ENCODE measurements at regions not wholly inside any gene's neighbourhood (a gene's known extent, or its start where the extent isn't known, plus 50 kb on each side); places are given as distances from the start of the nearest gene placed in this dataset.

DNA sequence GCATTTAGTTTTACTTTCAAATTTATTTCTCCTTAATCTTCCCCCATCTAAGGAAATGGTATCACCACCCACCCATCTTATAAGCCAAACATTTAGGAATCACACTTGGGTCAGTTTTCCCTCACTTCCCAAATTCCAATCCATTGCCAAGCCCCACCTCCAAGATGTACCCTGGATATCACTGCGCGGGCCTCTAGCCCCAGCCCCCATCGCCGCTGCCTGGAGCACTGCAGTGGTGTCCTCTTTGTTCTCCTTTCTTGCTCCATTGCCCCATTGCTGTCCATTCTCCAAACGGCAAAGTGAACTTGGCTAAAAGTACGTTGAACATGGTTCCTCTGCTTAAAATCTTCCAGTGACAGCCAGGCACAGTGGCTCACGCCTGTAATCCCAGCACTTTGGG is 267.8 kb downstream of the SHOX2 start:
- Histone ChIP-seq H2BK20ac (ENCODE audit: low read length) (no peak overlapping the region), H3K79me1 (ENCODE audit: low read depth, low read length) (no peaks in the 10 kb centered on the region), H3K79me2 (ENCODE audit: control insufficient read depth in 1 of 2, insufficient read depth in 2 of 2, low read length in 2 of 2) (no peaks in the 10 kb centered on the region), H4K91ac (replicated peaks; ENCODE audit: insufficient read length, low read length) (no peak overlapping the region), H4K5ac (ENCODE audit: insufficient read length, low read depth, low read length) (no peak overlapping the region), H3K4me2 (ENCODE audit: insufficient read depth in 1 of 2, low read depth in 2 of 2, low read length in 2 of 2) (no peak overlapping the region), H3K14ac (ENCODE audit: insufficient read length) (no peak overlapping the region), H2AK5ac (ENCODE audit: low read depth, low read length) (no peak overlapping the region), H3K23me2 (ENCODE audit: low read depth, low read length) (no peaks in the 10 kb centered on the region), H3K56ac (replicated peaks; ENCODE audit: insufficient read length, low read depth, low read length) (no peak overlapping the region), H4K8ac (ENCODE audit: extremely low read depth, insufficient read depth, low read length) (no peak overlapping the region), H3K27ac (ENCODE audit: low read depth, low read length) (no peak overlapping the region), H3K36me3 (ENCODE audit: control insufficient read depth in 2 of 4, insufficient read depth in 4 of 4, low read length in 3 of 4) (no peaks in the 10 kb centered on the region), H2BK120ac (replicated peaks; ENCODE audit: low read depth, low read length) (no peak overlapping the region), H3K23ac (ENCODE audit: insufficient read length) (no peak overlapping the region), H3K4me1 (replicated peaks in 1 of 4; ENCODE audit: control insufficient read depth in 3 of 4, insufficient read depth in 4 of 4, low read length in 3 of 4) (no peaks in the 10 kb centered on the region), H3K18ac (ENCODE audit: extremely low read depth, low read length) (no peak overlapping the region), H2AFZ (ENCODE audit: low read length) (no peak overlapping the region), H3K9ac (replicated peaks in 1 of 4; ENCODE audit: extremely low read depth in 1 of 4, low read depth in 3 of 4, low read length in 3 of 4) (no peak overlapping the region), H2BK5ac (ENCODE audit: low read depth, low read length) (no peak overlapping the region), H4K20me1 (replicated peaks in 1 of 2; ENCODE audit: control insufficient read depth in 1 of 2, insufficient read depth in 2 of 2, low read length in 2 of 2) (peaks cover 0 to 1% of the 10 kb centered on the region in 2 experiments), H3K4me3 (ENCODE audit: extremely low read depth in 1 of 4, insufficient read depth in 2 of 4, low read depth in 3 of 4, low read length in 4 of 4) (no peak overlapping the region), H3K4ac (replicated peaks; ENCODE audit: insufficient read length, low read depth, low read length) (no peak overlapping the region), H2BK15ac (ENCODE audit: low read length) (no peak overlapping the region), H2BK12ac (ENCODE audit: low read depth, low read length) (no peak overlapping the region), H3K9me3 (ENCODE audit: insufficient read depth in 2 of 2, low read depth in 1 of 2, low read length in 1 of 2) (no peaks in the 10 kb centered on the region), H3K27me3 (replicated peaks in 1 of 4; ENCODE audit: control insufficient read depth in 3 of 4, extremely low read depth in 1 of 4, insufficient read depth in 3 of 4, low read length in 3 of 4) (no peaks in the 10 kb centered on the region)
- no peak for FAIRE-seq
- CTCF ChIA-PET (ENCODE audit: partially characterized antibody) = interaction anchor here (1.3 kb wide), 1 partner anchor 27 kb away, joined by 4 read pairs; no protein-coding TSS in a partner anchor
- POLR2A ChIA-PET (ENCODE audit: partially characterized antibody) = no interaction called here
- no peak for DNase-seq (ENCODE audit: low read depth in 1 of 2, low spot score in 2 of 2)
- 91% methylated on average over 7 of the region's 7 CpGs; no CpG with 5 or more reads in 1 of the 2 experiments for WGBS, 2 experiments (ENCODE audit: extremely low coverage in 1 of 2, insufficient coverage in 1 of 2, insufficient read length in 1 of 2, insufficient replicate concordance in 2 of 2, low coverage in 1 of 2, low lambda C conversion rate in 2 of 2, missing lambda C conversion rate in 1 of 2)
- no peak for TF ChIP-seq TAF1 (IDR thresholded peaks at IDR 0.05; ENCODE audit: low read depth, low read length)
- TF ChIP-seq CHD1 (IDR thresholded peaks at IDR 0.05; ENCODE audit: low read depth, low read length) = no peak
- no peak for TF ChIP-seq EZH2 (IDR thresholded peaks at IDR 0.05; ENCODE audit: low read depth, low read length, severe bottlenecking)
- no peak for TF ChIP-seq SUZ12 (IDR thresholded peaks at IDR 0.05; ENCODE audit: low read length)
- TF ChIP-seq JUN (IDR thresholded peaks at IDR 0.05; ENCODE audit: low read depth, low read length) = no peak
